Psoas muscle (tissue), 7 donors: ENCODE measurements at regions not wholly inside any gene's neighbourhood (a gene's known extent, or its start where the extent isn't known, plus 50 kb on each side); places are given as distances from the start of the nearest gene placed in this dataset.

Experiments
- ATAC-seq, 4 donors: fragments of 200-7000 bp; cut with Tn5 transposase; one replicate each; pipeline ENCODE4 v1.9.1; 2020; ENCODE audit warnings: moderate library complexity in 3 of 4, mild to moderate bottlenecking in 2 of 4
- DNase-seq, 2 donors: peaks; one replicate each; pipeline ENCODE4 v3.0.0-alpha.2; 2020
- H3K27ac ChIP-seq: fragments of 200-600 bp; one replicate; pipeline ENCODE4 v1.8.0; 2022
- H3K27me3 ChIP-seq, 3 donors: fragments of 200-600 bp in 1 of 3; one replicate each; pipeline versions ENCODE4 v1.6.1 to v1.8.0; 2013 to 2022; ENCODE audit warnings: low read length in 2 of 3, mild to moderate bottlenecking in 2 of 3, moderate library complexity in 1 of 3; ENCODE audit not compliant: insufficient read depth in 3 of 3
- H3K36me3 ChIP-seq, 2 donors: fragments of 200-600 bp in 1 of 2; one replicate each; pipeline versions ENCODE4 v1.6.1 to v1.8.0; 2013 to 2022; ENCODE audit warnings: low read depth in 1 of 2, mild to moderate bottlenecking in 1 of 2, moderate library complexity in 1 of 2; ENCODE audit not compliant: insufficient read depth in 1 of 2
- H3K4me1 ChIP-seq: fragments of 200-600 bp; one replicate; pipeline ENCODE4 v1.8.0; 2022
- H3K4me3 ChIP-seq: fragments of 200-600 bp; one replicate; pipeline ENCODE4 v1.8.0; 2022; ENCODE audit warnings: mild to moderate bottlenecking
- H3K9me3 ChIP-seq: fragments of 200-600 bp; one replicate; pipeline ENCODE4 v1.8.0; 2022
- CTCF ChIP-seq: fragments of 200-600 bp; IDR thresholded peaks from one replicate; pipeline ENCODE4 v1.8.0; 2022; ENCODE audit warnings: antibody characterized with exemption
- WGBS, 3 donors: extraction: QIAGEN DNeasy Blood & Tissue Kit; methylation state at CpG; one replicate each; pipeline versions ENCODE4 v1.1.6 to v1.1.7; 2013; 5-methylcytosine and 5-hydroxymethylcytosine counted together
- intact Hi-C, 2 donors: fragments of 100-400 bp; cut with DNase I; formaldehyde crosslinking; loops; one replicate each; pipeline versions ENCODE4 v1.11.0 to v1.14.2; 2022
- donor health status: healthy with polysubstance abuse.
- donor health status: DM: no; HTN: no; CAD: no; lungs with moderate emphysema.
- donor health status: Bipolar disorder and iron deficiency.
- donor health status: healthy.
- donor health status: DM: yes; HTN: yes; CAD: no.
- donor health status: DM: no; HTN: no; CAD: no.
- donor health status: DM: yes; HTN: yes; CAD: no.

GRCh38 chr4:33661636-33662035 lies 2582.7 kb downstream of the ARAP2 start:
- no peak overlapping the region for H3K27ac ChIP-seq
- DNase-seq: no peak
- no peak overlapping the region for H3K4me3 ChIP-seq
- intact Hi-C loops: no loop called here
- TF ChIP-seq CTCF: no peak
- peaks cover 5% of the 10 kb centered on the region for H3K9me3 ChIP-seq
- no peaks in the 10 kb centered on the region for H3K27me3 ChIP-seq
- no peak for ATAC-seq
- no peaks in the 10 kb centered on the region for H3K4me1 ChIP-seq
- no peaks in the 10 kb centered on the region for H3K36me3 ChIP-seq

GRCh38 chr4:33685939-33686338 lies 2558.4 kb downstream of the ARAP2 start:
- H3K4me3 ChIP-seq: no peak overlapping the region
- DNase-seq (no peak), ATAC-seq (no peak)
- 90 to 96% (median 96%) methylated on average over 1 of the region's 1 CpG for WGBS, 3 donors
- H3K27me3 ChIP-seq: no peaks in the 10 kb centered on the region
- no peak for TF ChIP-seq CTCF
- no peaks in the 10 kb centered on the region for H3K4me1 ChIP-seq
- intact Hi-C loops: no loop called here
- no peak overlapping the region for H3K27ac ChIP-seq
- H3K9me3 ChIP-seq: peaks cover 6% of the 10 kb centered on the region
- H3K36me3 ChIP-seq: no peaks in the 10 kb centered on the region

GRCh38 chr4:33696041-33696440 lies 2548.3 kb downstream of the ARAP2 start:
- no peak for DNase-seq
- no peaks in the 10 kb centered on the region for H3K4me1 ChIP-seq
- ATAC-seq: no peak
- H3K27me3 ChIP-seq: no peaks in the 10 kb centered on the region
- no peak overlapping the region for H3K4me3 ChIP-seq
- H3K27ac ChIP-seq: no peak overlapping the region
- H3K9me3 ChIP-seq: no peaks in the 10 kb centered on the region
- TF ChIP-seq CTCF: no peak
- intact Hi-C loops: no loop called here
- no peaks in the 10 kb centered on the region for H3K36me3 ChIP-seq

GRCh38 chr4:33696586-33696985 lies 2547.7 kb downstream of the ARAP2 start:
- H3K36me3 ChIP-seq: no peaks in the 10 kb centered on the region
- ATAC-seq (no peak), DNase-seq (no peak)
- no peaks in the 10 kb centered on the region for H3K9me3 ChIP-seq
- no peaks in the 10 kb centered on the region for H3K27me3 ChIP-seq
- WGBS, 3 donors: 17 to 29% (median 25%) methylated on average over 2 of the region's 2 CpGs
- no peak for TF ChIP-seq CTCF
- no peak overlapping the region for H3K4me3 ChIP-seq
- no peaks in the 10 kb centered on the region for H3K4me1 ChIP-seq
- H3K27ac ChIP-seq: no peak overlapping the region
- intact Hi-C loops: no loop called here

- Histone ChIP-seq H3K9me3 (peaks cover 7% of the 10 kb centered on the region), H3K27me3 (no peaks in the 10 kb centered on the region), H3K27ac (no peak overlapping the region), H3K4me3 (no peak overlapping the region), H3K36me3 (no peaks in the 10 kb centered on the region), H3K4me1 (no peaks in the 10 kb centered on the region)
- DNase-seq (no peak), ATAC-seq (no peak)
- intact Hi-C loops: no loop called here
- no peak for TF ChIP-seq CTCF
- 69 to 91% (median 73%) methylated on average over 3 of the region's 3 CpGs for WGBS, 3 donors
Observed at GRCh38 chr4:33709247-33709646, 2535.1 kb downstream of the ARAP2 start.
